Naive B cell (primary cell): ENCODE measurements at regions not wholly inside any gene's neighbourhood (a gene's known extent, or its start where the extent isn't known, plus 50 kb on each side); places are given as distances from the start of the nearest gene placed in this dataset.

Experiments used
- ATAC-seq, 2 donors: fragments of 150-1000 bp; cut with Tn5 transposase; 2 replicates each; pipeline ENCODE4 v1.10.0; 2021; ENCODE audit warnings: low read depth in 2 of 2, mild to moderate bottlenecking in 2 of 2, moderate library complexity in 2 of 2
- DNase-seq: peaks from one replicate; pipeline ENCODE4 v3.0.0; 2022
- H3K27ac Mint-ChIP-seq, 6 donors: one replicate each; pipeline ENCODE4 v1.8.0; 2020 to 2022; ENCODE audit warnings: mild to moderate bottlenecking in 6 of 6, mixed read lengths in 6 of 6, moderate library complexity in 5 of 6, inconsistent platforms in 2 of 6
- H3K27me3 Mint-ChIP-seq, 3 donors: one replicate each; pipeline ENCODE4 v1.8.0; 2021 to 2022; ENCODE audit warnings: mixed read lengths in 3 of 3, mild to moderate bottlenecking in 1 of 3
- H3K36me3 Mint-ChIP-seq, 2 donors: one replicate each; pipeline ENCODE4 v1.8.0; 2020 to 2022; ENCODE audit warnings: mixed read lengths in 2 of 2, inconsistent platforms in 1 of 2, mild to moderate bottlenecking in 1 of 2
- H3K4me1 Mint-ChIP-seq, 3 donors: one replicate each; pipeline ENCODE4 v1.8.0; 2020 to 2022; ENCODE audit warnings: mixed read lengths in 3 of 3, inconsistent platforms in 1 of 3, mild to moderate bottlenecking in 1 of 3, moderate library complexity in 1 of 3
- H3K4me3 Mint-ChIP-seq, 8 donors: one replicate each; pipeline ENCODE4 v1.8.0; 2020 to 2022; ENCODE audit warnings: mild to moderate bottlenecking in 8 of 8, mixed read lengths in 8 of 8, moderate library complexity in 8 of 8, inconsistent platforms in 2 of 8
- H3K9me3 Mint-ChIP-seq, 7 donors: one replicate each; pipeline ENCODE4 v1.8.0; 2020 to 2022; ENCODE audit warnings: mixed read lengths in 7 of 7, mild to moderate bottlenecking in 5 of 7, inconsistent platforms in 2 of 7, moderate library complexity in 1 of 7

- ATAC-seq (no peak), DNase-seq (no peak)
- no peaks in the 10 kb centered on the region for H3K4me1 Mint-ChIP-seq
- peaks cover 26 to 36% of the 10 kb centered on the region in 2 donors for H3K36me3 Mint-ChIP-seq
- peaks cover 13 to 36% (median 23%) of the 10 kb centered on the region in 7 donors for H3K9me3 Mint-ChIP-seq
- H3K27me3 Mint-ChIP-seq = peaks cover 0 to 17% (median 2%) of the 10 kb centered on the region in 3 donors
- H3K4me3 Mint-ChIP-seq = no peak overlapping the region
- H3K27ac Mint-ChIP-seq = no peak overlapping the region
These were observed 282.9 kb upstream of the ZPLD1 start for GRCh38 chr3:102151935-102152334.

GRCh38 chr3:102156426-102156825 lies 278.4 kb upstream of the ZPLD1 start:
- DNase-seq = no peak
- H3K27ac Mint-ChIP-seq = no peak overlapping the region

GRCh38 chr3:102158080-102158740 lies 276.6 kb upstream of the ZPLD1 start:
- Mint-ChIP-seq H3K4me1 (peaks cover 0 to 5% (median 0%) of the 10 kb centered on the region in 3 donors), H3K27ac (no peak overlapping the region)
- ATAC-seq = no peak

More at GRCh38 chr3:102156426-102156825, 278.4 kb upstream of the ZPLD1 start:
- peaks cover 9 to 20% of the 10 kb centered on the region in 2 donors for H3K36me3 Mint-ChIP-seq
- H3K27me3 Mint-ChIP-seq = peaks cover 0 to 17% (median 4%) of the 10 kb centered on the region in 3 donors
- ATAC-seq = no peak
- H3K4me1 Mint-ChIP-seq = no peaks in the 10 kb centered on the region
- no peak overlapping the region for H3K4me3 Mint-ChIP-seq
- peaks cover 6 to 19% (median 13%) of the 10 kb centered on the region in 7 donors for H3K9me3 Mint-ChIP-seq

GRCh38 chr3:102159810-102160451 lies 274.9 kb upstream of the ZPLD1 start:
- DNase-seq (no peak), ATAC-seq (no peak)
- Mint-ChIP-seq H3K4me1 (peaks cover 0 to 11% (median 0%) of the 10 kb centered on the region in 3 donors), H3K4me3 (no peak overlapping the region), H3K36me3 (no peaks in the 10 kb centered on the region), H3K27ac (no peak overlapping the region), H3K27me3 (peaks cover 0 to 4% (median 0%) of the 10 kb centered on the region in 3 donors), H3K9me3 (no peaks in the 10 kb centered on the region)

More at GRCh38 chr3:102158080-102158740, 276.6 kb upstream of the ZPLD1 start:
- peaks cover 0 to 8% (median 4%) of the 10 kb centered on the region in 3 donors for H3K27me3 Mint-ChIP-seq
- H3K9me3 Mint-ChIP-seq = peaks cover 0 to under 1% (median 0%) of the 10 kb centered on the region in 7 donors
- H3K4me3 Mint-ChIP-seq = no peak overlapping the region
- no peak for DNase-seq
- peaks cover 0 to 2% of the 10 kb centered on the region in 2 donors for H3K36me3 Mint-ChIP-seq

- Mint-ChIP-seq H3K36me3 (no peaks in the 10 kb centered on the region), H3K9me3 (no peaks in the 10 kb centered on the region), H3K27ac (no peak overlapping the region), H3K4me3 (no peak overlapping the region), H3K4me1 (peaks cover 0 to 11% (median 0%) of the 10 kb centered on the region in 3 donors), H3K27me3 (peaks cover 0 to 4% (median 0%) of the 10 kb centered on the region in 3 donors)
- ATAC-seq (no peak), DNase-seq (no peak)
These were observed 273.3 kb upstream of the ZPLD1 start for GRCh38 chr3:102161384-102162006.

GRCh38 chr3:102162251-102162650 lies 272.6 kb upstream of the ZPLD1 start:
- Mint-ChIP-seq H3K4me3 (no peak overlapping the region), H3K4me1 (peaks cover 0 to 11% (median 0%) of the 10 kb centered on the region in 3 donors), H3K9me3 (no peaks in the 10 kb centered on the region), H3K27me3 (no peaks in the 10 kb centered on the region), H3K27ac (peak overlapping the region in 2 of 6 donors; percentile 1 to 68), H3K36me3 (no peaks in the 10 kb centered on the region)
- DNase-seq (no peak), ATAC-seq (no peak)

GRCh38 chr3:102163039-102163817 lies 271.6 kb upstream of the ZPLD1 start:
- Mint-ChIP-seq H3K36me3 (no peaks in the 10 kb centered on the region), H3K27me3 (no peaks in the 10 kb centered on the region), H3K9me3 (no peaks in the 10 kb centered on the region), H3K4me1 (peaks cover 0 to 11% (median 0%) of the 10 kb centered on the region in 3 donors), H3K4me3 (no peak overlapping the region), H3K27ac (peak overlapping the region in 1 of 6 donors; percentile 10)
- DNase-seq (no peak), ATAC-seq (no peak)

GRCh38 chr3:102163818-102164154 lies 271.0 kb upstream of the ZPLD1 start:
- Mint-ChIP-seq H3K27ac (peak overlapping the region in 1 of 6 donors; percentile 0), H3K27me3 (no peaks in the 10 kb centered on the region)
- no peak for ATAC-seq

GRCh38 chr3:102165367-102165766 lies 269.4 kb upstream of the ZPLD1 start:
- H3K4me1 Mint-ChIP-seq = peaks cover 0 to 11% (median 0%) of the 10 kb centered on the region in 3 donors

More at GRCh38 chr3:102163818-102164154, 271.0 kb upstream of the ZPLD1 start:
- Mint-ChIP-seq H3K4me1 (peaks cover 0 to 11% (median 0%) of the 10 kb centered on the region in 3 donors), H3K4me3 (no peak overlapping the region), H3K9me3 (peaks cover 0 to 2% (median 0%) of the 10 kb centered on the region in 7 donors), H3K36me3 (no peaks in the 10 kb centered on the region)
- DNase-seq = no peak

GRCh38 chr3:102169915-102170479 lies 264.8 kb upstream of the ZPLD1 start:
- ATAC-seq (no peak), DNase-seq (no peak)
- Mint-ChIP-seq H3K4me1 (no peaks in the 10 kb centered on the region), H3K4me3 (no peak overlapping the region), H3K36me3 (no peaks in the 10 kb centered on the region), H3K27ac (no peak overlapping the region), H3K27me3 (peaks cover 0 to 5% (median 4%) of the 10 kb centered on the region in 3 donors), H3K9me3 (peaks cover 0 to 2% (median 0%) of the 10 kb centered on the region in 7 donors)

More at GRCh38 chr3:102165367-102165766, 269.4 kb upstream of the ZPLD1 start:
- DNase-seq (no peak), ATAC-seq (no peak)
- Mint-ChIP-seq H3K36me3 (no peaks in the 10 kb centered on the region), H3K4me3 (no peak overlapping the region), H3K27me3 (no peaks in the 10 kb centered on the region), H3K27ac (no peak overlapping the region), H3K9me3 (peaks cover 0 to 2% (median 0%) of the 10 kb centered on the region in 7 donors)

GRCh38 chr3:102170545-102170944 lies 264.3 kb upstream of the ZPLD1 start:
- H3K4me3 Mint-ChIP-seq = no peak overlapping the region
- no peaks in the 10 kb centered on the region for H3K36me3 Mint-ChIP-seq
- H3K27me3 Mint-ChIP-seq = peaks cover 0 to 5% (median 4%) of the 10 kb centered on the region in 3 donors
- H3K4me1 Mint-ChIP-seq = no peaks in the 10 kb centered on the region
- DNase-seq (no peak), ATAC-seq (no peak)
- no peak overlapping the region for H3K27ac Mint-ChIP-seq
- peaks cover 0 to 2% (median 0%) of the 10 kb centered on the region in 7 donors for H3K9me3 Mint-ChIP-seq

- H3K27me3 Mint-ChIP-seq = peaks cover 0 to 5% (median 4%) of the 10 kb centered on the region in 3 donors
- no peaks in the 10 kb centered on the region for H3K9me3 Mint-ChIP-seq
- peaks cover 1 to 7% (median 5%) of the 10 kb centered on the region in 3 donors for H3K4me1 Mint-ChIP-seq
- H3K36me3 Mint-ChIP-seq = no peaks in the 10 kb centered on the region
- DNase-seq (no peak), ATAC-seq (no peak)
- no peak overlapping the region for H3K27ac Mint-ChIP-seq
- no peak overlapping the region for H3K4me3 Mint-ChIP-seq
These were observed 260.5 kb upstream of the ZPLD1 start for GRCh38 chr3:102174312-102174712.
